Smooth muscle cell of the brain vasculature (primary cell): ENCODE measurements at regions not wholly inside any gene's neighbourhood (a gene's known extent, or its start where the extent isn't known, plus 50 kb on each side); places are given as distances from the start of the nearest gene placed in this dataset.
"Not testable (repeated sequence)": the region's sequence is repeated elsewhere in the genome, so short reads cannot be mapped to it uniquely, and the experiment has no call there.

Experiments used
- DNase-seq: peaks from one replicate; pipeline ENCODE4 v3.0.0-alpha.2; 2012; ENCODE audit warnings: low read depth, low spot score

DNA sequence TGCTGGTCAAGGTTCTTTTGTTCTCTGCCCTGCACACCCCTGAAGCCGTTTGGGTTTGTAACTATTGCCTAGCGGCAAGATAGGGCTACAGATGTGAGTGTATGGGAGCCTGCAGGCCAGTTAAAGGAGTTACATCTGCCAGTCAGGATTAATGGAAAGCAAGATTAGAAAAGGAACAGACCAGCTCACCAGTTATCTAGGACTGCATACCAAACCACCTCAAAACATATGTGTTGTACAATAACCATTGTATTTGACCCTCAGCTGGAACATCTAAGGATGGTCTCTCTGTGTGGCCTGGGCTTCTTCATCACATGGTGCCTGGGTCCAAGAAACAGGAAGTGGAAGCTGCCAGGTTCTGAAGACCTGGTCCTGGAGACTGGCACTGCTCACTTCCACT lies 52.5 kb upstream of the FBXO28 start:
- no peak for DNase-seq

DNA sequence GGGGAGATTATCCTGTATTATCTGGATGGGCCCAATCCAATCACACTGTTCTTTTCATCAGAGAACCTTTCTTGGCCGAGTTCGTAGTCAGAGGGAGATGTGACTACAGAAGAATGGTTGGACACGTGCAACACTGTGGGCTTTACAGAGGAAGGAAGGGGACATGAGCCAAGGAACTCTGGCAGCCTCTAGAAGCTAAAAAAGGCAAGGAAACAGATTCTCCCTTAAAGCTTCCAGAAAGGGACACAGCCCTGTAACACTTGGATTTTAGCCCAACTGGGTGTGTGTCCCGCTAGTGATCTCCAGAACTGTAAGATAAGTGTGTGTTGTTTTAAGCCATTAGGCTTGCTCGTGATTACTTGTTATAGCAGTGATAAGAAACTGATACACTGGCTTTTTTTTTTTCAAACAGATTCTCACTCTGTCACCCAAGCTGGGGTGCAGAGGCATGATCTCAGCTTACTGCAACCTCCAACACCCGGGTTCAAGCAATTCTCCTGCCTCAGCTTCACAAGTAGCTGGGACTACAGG lies 53.9 kb upstream of the FBXO28 start:
- DNase-seq = no peak

DNA sequence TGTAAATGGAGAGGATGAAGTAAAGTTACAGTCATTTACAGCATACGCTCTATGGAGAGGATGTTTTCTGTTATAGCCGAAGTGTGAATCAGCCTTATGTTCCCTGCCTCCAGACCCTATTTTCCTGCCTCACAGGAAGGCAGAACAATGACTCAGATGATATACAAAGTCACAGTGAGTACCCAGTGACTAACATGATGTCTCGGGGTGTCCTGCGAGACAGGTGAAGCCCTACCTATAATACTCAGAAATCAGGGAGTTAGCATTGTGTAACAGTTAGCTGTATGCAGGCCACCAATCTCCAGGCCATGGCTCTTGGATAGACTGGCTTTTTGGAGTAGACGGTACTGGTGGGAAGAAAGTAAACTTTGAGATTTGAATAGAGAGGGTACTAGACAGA lies 55.6 kb upstream of the FBXO28 start:
- no peak for DNase-seq

DNA sequence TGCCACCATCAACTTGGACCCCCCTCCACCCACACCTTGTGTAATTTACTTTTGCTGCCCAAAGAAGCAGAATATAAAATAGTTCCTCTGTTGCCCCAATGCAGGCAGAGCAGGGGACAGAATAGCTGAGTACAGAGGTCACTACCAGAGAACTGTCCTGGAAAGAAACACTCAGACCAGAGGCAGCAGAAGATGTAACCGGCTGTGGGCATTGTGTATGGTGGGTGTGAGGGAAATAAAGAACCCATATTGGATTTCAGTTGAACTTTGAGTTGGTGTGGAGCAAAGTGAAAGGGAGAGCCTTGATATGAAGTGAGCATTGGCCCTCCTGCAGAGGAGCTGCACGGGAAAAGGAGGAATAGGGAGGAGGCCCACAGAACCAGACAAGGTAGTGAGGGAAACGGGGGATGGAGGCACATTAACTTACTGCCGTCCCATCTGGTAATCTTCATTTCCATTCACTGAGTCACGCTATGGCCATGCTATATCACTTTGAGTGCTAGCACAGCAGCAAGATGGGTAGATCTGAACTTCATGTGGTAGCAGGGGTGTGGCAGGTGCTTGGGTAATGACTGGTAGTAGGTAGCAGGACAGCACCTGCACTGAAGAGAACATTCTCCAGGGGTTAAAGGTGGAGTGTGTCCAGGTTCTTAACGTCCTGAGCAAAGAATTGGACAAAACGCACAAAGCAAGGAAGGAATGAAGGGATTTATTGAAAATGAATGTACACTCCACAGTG lies 56.3 kb upstream of the FBXO28 start:
- DNase-seq = no peak

DNA sequence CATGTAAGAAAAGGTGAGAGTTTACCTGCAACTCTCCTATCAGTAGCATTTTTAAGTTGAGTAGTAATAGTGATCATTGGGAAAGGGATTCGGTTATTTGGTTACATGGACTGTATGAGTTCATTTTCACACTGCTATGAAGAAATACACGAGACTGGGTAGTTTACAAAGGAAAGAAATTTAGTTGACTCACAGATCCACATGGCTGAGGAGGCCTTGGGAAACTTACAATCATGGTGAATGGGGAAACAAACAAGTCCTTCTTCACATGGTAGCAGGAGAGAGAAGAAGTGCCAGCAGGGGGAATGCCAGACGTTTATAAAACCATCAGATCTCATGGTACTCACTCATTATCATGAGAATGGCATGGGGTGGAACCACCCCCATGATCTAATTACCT lies 59.3 kb upstream of the FBXO28 start:
- DNase-seq = no peak

DNA sequence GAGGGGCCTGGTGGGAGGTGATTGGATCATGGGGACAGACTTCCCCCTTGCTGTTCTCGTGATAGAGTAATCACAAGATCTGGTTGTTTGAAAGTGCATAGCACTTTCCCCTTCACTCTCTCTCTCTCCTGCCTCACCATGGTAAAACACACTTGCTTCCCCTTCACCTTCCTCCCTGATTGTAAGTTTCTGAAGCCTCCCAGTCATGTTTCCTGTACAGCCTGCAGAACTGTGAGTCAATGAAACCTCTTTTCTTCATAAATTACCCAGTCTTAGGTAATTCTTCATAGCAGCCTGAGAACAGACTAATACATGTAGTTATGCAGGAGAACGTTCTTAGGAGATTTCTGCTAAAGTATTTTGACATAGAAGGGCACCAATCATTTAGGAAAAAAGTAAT lies 59.9 kb upstream of the FBXO28 start:
- DNase-seq = no peak

DNA sequence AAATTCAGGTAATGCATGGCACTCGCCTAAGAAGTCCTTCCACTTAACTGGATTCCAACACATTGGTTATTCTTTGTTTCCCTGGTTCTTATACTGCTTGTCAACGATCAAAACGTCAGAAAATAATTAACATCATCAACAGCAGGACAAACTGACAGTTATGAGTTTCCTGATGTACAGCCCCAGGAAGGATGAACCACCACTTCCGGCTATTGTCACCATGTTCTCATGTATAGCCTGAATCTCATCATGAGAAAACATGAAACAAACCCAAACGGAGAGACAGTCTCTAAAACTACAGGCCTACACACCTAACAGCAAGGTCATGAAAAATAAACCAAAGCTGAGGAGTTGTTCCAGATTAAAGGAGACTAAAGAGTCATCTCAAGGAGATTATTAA lies 60.5 kb upstream of the FBXO28 start:
- DNase-seq = no peak

DNA sequence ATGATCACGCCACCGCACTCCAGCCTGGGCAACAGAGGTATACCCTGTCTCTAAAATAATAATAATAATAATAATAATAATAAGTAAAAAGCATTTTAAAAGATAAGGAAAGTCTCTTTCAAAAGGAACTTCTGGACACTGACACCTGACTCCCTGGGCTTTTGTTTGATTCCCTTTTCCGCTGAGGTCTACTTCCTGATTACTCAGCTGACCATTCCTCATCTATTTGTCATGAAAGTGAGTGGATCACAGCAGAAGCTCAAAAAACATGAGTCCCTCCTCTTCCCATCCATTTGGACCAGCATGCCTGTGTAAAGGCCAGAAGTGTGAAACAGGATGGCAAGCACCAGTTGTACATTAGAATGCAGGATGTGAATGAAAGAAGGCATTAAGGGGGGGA lies 61.1 kb upstream of the FBXO28 start:
- DNase-seq = no peak

DNA sequence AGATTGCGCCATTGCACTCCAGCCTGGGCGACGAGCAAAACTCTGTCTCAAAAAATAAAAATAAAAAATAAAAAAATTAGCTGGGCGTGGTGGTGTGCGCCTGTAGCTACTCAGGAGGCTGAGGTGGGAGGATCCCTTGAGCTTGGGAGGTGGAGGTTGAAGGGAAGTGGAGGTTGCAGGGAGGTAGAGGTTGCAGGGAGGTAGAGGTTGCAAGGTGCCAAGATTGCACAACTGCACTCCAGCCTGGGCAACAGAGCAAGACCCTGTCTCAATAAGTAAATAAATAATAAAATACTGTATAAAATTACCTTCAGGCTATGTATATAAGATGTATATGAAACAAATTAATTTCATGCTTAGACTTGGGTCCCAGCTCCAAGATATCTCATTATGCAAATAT lies 62.1 kb upstream of the FBXO28 start:
- DNase-seq = not testable (repeated sequence)

DNA sequence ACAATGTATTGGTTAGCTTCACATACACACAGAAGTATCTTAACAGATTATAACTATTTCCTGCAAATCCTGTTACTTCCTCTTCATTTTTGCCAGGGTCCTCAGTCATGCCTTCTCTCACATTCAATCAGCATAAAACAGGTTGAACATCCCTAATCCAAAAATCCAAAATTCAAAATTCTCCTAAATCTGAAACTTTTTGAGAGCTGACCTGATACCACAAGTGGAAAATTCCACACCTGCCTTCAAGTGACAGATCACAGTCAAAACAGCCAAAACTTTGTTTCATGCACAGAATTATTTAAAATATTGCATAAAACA lies 62.9 kb upstream of the FBXO28 start:
- DNase-seq = no peak

DNA sequence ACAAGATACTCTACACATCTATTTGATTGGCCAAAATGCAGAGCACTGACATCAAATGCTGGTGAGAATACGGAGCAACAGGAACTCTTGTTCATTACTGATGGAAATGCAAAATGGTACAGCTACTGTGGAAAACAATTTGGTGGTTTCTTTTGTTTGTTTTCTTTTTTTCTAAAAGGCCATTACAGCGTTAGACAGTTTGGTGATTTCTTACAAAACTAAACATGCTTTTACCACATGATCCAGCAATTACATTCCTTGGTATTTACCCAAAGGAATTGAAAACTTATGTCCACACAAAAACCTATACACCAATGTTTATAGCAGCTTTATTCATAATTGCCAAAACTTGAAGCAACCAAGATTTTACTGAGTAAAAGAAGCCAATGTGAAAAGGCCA lies 66.4 kb upstream of the FBXO28 start:
- DNase-seq = no peak

DNA sequence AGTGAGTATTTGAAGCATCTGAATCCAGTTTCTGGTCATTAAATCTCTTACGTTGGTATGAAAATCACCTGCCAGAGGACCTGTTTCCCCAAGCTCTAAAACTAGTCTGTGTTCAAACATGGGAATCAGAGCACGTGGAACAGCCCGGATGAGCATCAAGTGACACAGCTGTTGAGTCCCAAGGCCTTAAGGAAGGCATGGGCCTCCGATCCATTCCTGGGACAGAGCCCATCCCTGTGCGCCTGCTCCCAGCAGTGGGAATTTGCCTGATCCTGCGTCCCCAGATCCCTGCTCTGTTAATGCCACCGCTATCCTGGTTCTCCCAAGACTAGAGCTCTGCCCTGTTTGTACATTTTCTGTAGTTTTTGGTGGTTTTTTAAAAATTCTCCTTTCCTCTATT lies 68.4 kb upstream of the FBXO28 start:
- no peak for DNase-seq

DNA sequence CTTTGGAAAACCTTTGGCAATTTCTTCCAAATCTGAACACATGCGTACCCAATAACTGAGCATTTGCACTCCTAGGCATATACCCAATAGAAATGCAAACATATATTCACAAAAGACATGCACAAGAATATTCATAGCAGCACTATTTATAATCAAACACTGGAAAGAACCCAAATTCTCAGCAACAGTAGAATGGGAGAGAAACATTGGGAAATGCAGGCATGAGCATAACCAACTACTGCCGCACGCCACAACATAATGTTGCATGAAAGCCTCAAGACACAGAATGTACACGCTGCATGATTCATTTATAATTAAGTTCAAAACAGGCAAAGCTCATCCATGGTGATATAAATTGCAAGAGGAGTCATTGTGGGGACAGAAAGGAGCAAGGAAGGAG lies 69.5 kb upstream of the FBXO28 start:
- no peak for DNase-seq

DNA sequence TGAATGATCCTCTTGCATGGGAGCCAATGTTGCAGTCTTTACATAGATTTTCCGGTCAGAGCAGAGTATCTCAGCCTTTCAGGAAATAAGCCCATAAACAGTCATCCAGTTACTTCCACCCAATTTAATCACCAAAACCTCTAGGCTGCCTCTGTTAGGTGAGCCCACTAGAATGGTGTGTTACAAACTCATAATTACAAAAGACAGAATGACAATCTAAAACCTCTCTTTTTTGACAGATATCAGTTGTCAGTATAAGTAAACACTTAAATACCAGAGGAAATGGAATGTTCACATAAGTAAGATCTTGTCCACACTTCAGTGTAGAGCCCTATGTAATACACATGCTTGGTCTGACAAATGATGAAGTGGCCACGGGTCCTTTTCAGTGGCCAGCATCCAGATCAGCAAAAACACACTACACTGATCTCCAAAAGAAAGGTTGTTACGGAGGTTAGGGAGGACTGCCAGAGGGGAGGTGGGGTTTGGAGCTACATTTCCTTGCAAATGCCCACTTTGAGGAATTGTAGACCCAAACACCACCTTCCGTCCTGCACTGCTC lies 71.3 kb upstream of the FBXO28 start:
- DNase-seq = no peak

DNA sequence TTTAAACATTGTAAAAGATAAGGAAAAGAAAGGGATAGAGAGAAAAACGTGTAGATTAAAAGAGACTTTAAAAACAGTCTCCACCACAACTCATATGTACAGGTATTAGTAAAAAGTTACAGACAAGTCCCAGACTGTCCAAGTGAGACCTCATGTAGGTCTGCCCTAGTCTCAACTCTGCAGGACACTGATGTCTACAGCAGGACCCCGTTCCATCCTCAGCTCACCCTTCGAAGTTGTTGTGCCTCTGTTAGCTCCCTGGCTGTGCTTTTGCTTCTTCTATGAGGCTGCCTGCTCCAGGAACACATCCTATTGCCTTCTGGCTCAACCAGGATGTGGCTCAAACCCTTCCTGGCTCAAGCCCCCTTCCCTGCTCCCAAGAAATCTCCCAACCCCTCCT lies 72.9 kb upstream of the FBXO28 start:
- DNase-seq = no peak

DNA sequence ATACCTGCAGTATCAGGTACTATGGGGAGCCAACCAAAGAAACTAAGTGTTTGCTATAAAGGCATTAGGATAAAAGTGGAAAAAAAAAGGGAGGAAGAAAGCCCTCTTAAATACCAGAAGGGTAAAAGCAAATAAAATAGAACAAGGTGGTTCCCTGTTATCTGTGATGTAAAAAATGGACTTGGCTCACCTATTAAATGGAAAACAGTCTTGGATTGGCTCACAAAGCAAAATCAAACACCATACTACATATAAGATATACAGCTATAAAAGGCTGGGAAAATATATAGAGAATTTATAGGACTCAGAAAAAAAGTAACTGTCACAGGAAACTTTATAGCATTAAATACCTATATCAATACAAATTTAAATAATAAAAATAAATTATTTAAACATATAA lies 73.5 kb upstream of the FBXO28 start:
- not testable (repeated sequence) for DNase-seq

DNA sequence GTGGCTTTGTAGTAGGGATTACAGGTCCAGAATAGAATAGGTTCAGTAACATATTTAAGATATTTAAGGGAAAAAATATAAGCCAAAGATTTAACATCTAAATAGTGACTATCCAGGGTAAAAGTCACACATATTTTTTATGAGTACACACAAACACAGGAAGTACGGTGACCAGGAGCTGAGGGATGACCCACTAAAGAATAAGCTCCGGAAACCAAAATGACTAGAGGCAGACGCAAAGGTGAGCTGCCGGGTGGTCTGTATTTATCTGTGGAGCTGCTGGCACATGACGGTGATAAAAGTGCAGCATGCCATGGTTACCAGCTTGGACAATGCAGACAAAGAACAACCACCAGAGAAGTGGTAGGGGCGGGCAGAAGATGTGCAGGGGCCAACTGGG lies 73.9 kb upstream of the FBXO28 start:
- not testable (repeated sequence) for DNase-seq

DNA sequence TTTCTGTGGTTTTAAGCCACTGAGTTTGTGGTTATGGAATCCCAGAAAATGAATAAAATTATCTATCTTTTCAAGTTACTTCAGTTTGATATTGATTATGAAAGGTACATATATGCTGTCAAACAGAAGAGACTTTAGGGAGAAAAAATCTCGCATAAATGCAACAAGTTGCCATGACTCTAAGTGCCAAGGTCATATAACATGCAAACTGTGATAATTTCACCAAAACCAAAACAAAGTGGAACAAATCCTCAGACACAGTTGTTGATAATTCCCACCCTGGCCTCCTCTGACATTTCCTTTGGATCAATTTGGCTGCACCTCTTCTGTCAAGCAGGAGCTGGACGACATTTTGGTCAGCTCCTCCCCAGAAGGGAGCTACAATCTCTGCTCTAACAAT lies 75.1 kb upstream of the FBXO28 start:
- DNase-seq = not testable (repeated sequence)

DNA sequence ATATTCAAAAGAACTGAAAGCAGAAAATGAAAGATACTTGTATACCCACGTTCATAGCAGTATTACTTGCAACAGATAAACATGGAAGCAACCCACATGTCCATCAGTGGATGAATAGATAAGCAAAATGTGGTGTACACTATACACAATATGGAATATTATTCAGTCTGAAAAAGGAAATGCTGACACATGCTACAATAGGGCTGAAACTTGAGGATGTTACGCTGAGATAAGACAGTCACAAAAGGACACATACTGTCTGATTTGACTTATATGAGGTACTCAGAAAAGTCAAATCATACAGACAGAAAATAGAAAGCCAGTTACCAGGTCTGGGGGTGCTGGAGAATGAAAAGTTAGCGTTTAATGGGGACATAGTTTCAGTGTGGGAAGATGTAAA lies 76.5 kb upstream of the FBXO28 start:
- DNase-seq = not testable (repeated sequence)

DNA sequence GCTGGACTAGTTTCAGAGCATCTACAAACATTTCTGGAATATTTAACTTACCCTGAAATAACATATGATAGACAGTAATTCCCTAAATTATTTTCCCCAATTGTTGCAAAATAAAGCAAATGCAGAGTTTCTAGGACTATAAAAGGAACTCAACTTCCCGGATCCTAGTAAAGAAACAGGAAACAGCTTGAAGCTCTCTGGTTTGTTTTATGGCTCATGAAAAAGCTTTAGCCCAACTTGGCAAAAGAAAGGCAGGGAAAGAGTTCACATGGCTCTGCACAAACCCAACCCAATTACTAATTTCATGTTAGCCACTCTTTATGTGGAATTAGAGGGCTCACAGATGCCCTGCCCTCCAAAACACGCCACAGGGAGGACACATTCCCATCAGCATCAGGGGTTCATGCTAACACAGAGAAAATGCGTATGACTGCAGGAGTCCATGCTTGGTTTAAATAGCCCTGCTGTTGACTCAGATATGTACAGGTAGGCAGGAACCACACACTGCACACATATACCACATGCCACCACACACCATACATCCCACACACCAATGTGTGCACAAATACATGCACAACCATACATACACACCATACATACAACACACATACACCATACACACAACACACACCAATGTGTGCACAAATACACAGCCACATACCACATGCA lies 81.2 kb upstream of the FBXO28 start:
- DNase-seq = not testable (repeated sequence)

DNA sequence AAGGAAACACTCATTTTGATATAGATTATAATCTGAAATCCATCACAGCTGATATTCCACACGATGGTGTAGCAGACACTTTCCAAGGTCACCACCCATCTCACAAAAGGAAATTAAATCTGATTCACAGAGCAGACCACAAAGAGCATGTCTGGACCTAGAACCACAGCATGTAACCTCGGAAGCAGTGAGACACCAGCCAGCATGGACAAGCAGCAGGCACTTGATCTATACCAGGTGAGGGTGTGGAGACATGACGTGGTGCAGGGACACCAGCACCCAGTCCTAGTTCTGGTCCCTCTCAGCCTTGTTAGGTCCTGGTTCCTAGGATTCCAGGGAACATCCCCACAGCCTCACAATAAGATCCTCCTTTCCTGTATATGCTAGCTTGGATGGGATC lies 81.9 kb upstream of the FBXO28 start:
- not testable (repeated sequence) for DNase-seq

DNA sequence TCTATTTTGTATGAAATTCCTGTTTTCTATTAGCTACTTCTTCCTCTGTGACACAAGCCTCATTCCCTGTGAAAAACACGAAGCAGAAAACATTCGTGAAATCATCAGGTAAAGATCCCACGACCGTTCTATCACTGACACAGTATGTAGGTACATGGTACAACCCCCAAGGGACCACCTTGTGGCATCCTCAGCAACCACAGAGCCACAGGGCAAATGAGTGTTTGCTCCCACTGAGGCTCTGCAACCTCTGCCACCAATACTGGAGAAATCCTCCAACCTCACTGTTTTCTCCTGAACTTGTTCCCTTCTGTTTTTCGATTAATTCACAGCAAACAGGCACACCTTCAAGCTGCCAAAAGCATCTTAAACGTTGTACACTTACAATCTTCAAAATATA lies 83.7 kb upstream of the FBXO28 start:
- not testable (repeated sequence) for DNase-seq
